RKO (cell line): ENCODE measurements at regions not wholly inside any gene's neighbourhood (a gene's known extent, or its start where the extent isn't known, plus 50 kb on each side); places are given as distances from the start of the nearest gene placed in this dataset.
"Not testable (repeated sequence)": the region's sequence is repeated elsewhere in the genome, so short reads cannot be mapped to it uniquely, and the experiment has no call there.

Experiments
- DNase-seq: peaks from one replicate; pipeline ENCODE4 v3.0.0-alpha.2; 2016; ENCODE audit warnings: low spot score

DNA sequence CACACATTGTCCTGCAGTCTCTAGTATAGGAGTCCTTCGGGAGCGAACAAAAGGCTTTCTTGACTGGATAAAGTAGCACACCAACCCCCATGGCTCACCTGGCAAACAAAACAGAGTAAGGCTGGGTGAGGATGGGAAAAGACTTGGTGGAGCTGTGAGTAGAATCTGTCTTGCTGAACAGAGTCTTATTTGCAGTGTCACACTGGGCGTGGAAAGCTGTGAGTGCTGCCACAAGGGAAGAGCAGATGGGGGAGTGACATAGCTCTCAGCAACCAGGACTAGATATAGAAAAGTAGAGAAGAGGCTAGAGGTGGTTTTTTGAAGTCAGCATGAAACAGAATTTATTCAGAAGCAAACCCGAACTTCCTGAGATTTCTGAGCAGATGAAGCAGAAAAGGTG lies 137.2 kb upstream of the ESX1 start:
- DNase-seq: no peak

DNA sequence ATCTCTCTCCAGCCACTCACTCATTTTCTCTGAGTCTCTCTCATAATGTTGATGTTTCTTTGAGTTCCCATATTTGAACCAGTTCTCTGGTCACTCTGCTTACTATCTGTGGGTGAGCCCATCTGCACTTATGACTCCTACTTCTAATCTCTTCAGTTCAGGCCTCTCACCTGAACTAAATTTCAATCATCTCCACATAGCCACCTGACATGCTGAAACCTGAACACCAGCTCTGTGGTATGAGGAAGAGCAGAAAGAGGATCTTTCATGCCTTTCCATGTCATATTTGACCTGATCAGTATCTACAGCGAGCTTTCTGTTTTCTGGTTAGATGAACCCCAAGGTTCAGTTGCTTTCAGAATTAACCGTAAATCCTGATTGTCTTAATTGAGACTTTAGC lies 122.2 kb upstream of the ESX1 start:
- no peak for DNase-seq

DNA sequence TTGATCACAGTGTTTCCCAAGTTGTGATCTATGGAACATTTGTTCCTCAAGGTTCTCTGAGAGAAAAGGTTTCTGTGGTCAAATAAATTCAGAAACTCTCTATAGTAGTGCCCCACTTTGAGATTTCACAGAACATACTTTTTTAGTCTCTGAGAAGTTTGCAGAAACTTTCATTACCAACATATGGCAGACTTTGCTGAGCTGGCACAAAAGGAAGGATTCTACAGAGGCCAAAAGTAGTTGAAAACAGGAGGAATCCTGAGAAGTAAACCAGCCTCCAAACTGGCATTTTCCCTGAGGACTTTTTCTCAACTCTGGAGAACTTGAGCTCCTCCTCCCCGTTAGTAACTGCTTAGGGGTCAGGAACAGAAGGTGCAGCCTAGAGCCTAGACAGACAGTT lies 117.8 kb upstream of the ESX1 start:
- DNase-seq: no peak

DNA sequence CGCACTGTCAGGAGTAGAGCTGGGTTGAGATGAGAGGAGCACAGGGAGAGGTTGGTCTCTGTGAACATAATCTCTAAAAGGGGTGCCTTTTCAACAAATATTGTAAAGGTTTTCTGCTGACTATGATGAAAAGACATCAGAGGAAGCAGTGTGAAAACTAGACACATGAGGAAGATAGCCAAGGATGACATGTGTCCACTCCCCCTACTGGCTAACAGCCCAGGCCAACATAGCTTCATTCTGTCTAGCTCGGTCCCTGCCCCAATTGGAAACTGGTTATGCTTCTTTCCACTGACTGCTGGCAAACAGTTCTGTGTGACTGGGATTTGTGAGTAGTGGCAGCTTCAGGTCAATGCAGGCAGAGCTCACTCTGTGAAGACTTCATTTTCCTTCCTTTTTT lies 115.4 kb upstream of the ESX1 start:
- peak; percentile 8 for DNase-seq

DNA sequence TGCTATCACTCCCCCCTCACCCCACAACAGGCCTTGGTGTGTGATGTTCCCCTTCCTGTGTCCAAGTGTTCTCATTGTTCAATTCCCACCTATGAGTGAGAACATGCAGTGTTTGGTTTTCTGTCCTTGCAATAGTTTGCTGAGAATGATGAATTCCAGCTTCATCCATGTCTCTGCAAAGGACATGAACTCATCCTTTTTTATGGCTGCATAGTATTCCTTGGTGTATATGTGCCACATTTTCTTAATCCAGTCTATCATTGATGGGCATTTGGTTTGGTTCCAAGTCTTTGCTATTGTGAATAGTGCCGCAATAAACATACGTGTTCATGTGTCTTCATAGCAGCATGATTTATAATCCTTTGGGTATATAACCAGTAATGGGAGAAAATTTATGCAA lies 106.0 kb upstream of the ESX1 start:
- not testable (repeated sequence) for DNase-seq

DNA sequence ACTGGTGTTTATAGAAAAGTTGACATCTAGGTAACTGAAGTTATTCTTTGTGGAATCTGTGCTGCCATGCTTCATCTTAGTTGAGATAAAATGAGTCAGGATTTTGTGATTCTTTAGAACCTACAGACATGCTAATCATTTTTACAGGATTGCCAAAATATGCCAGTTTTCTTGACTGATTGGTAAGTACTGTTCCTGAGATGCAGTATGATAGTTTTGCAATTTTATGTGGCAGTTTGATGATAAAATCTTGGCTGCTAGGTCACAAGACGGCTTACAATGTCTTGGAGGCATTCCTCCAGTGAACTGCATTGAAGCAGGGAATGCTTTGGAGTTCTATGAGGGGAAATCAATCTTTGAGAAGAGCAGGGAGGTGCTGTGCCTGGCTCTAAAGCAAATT lies 104.4 kb upstream of the ESX1 start:
- no peak for DNase-seq

DNA sequence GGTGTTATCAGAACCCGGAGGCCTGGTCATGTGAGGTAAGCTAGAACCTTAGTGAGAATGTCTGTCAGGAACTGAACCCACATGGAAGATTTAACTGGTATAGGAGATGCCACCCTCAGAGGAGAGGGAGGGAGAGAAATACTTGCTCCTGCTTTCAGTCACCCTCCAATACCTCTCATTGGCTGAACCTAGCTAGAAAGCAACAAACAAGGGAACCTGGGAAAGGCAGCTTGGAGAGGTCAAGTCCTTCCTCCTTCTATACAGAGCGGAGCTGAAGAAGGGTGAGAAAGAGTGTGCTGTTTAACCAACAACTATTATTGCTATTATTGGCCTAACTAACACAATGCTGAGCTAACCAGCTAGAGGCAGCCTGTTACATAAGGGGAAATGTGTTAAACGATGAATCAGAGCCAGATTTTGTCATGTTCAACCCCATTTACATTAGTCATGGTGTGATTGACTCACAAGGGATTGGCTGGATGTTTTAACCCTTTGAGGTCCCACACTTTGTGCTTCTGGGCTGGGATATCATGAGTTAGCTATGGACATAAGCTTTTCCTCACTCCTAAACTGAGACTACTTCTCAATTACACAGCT lies 96.5 kb upstream of the ESX1 start:
- DNase-seq: peak; percentile 94

DNA sequence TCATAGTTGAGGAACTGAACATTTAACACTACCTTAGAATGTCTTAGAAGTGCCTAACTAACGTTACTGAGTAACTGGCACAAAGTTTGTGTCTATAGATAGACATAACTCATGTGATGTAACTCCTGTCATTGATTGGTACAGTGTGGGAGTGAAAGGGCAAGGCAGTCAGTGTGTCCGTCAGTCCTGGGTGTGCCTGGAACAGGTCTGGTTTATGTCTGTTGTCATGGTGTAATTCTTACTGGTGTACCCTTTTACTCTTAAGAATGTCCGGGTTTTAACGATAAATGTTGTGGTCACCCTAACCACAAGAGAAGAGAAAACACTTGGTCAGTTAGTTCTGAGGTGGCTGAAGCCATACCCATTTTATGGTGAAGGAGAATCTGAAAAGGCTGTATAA lies 93.1 kb upstream of the ESX1 start:
- DNase-seq: no peak

DNA sequence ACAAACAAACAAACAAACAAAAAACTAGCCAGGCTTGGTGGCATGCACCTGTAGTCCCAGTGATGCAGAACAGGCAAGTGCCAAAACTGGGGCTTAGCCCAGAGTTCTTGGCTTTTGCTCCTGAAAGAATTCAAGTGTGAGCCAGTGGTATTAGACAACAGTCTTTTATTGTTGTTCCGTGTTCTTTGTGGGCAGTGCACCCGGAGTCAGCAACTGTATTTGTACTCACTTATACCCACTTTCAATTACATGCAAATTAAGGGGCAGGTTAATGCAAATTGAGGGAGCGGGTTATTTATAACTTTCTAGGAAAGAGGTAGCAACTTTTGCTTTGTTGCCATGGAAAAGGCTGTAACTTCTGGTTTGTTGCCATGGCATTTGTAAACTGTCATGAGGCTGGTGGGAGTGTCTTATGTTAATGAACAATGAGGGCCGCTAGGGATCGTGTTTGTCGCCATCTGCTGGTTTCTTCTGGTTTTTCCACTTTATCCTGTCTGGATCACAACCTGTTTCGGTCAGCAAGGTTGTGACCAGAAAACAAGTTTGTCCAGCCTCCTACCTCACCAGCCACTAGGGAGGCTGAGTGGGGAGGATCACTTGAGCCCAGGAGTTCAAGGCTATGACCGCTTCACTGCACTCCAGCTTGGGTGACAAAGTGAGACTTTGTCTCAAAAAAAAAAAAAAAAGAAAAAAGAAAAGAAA lies 88.8 kb upstream of the ESX1 start:
- DNase-seq: peak; percentile 77

DNA sequence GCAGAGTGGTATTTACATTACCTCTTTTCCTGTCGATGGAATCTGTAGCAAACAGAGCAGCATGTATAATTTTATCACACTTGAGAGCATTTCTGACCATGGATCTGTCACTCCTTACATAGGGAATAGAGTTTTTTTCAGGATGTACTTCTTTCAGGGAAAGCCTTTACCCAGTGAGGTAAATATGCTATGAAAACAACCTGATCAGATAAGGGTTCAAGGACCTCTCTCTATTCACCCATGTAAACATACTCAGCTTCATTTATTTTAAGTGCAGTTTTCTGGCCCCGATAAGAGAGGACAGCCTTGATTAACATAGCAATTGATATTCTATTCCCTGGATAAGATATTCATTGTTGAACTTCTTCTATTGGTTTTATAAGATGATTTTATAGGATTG lies 87.3 kb upstream of the ESX1 start:
- no peak for DNase-seq

DNA sequence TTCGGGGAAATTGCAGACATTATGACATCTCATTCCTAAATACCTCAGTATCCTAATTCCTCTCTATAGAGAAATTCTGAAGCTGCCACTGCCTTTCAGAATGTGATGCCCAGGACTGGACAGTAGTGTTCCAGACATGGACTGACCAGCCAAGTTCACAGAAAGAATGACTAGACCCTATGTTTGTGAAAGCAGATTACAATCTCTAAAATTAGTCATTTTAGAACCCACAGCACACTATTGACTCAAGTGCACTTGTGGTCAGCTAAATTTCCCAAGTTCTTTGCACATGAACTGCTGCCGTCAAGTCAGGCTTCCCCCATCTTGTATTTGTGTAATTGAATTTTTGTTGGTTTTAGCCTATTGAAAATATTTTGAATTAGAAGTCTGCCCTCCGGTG lies 81.0 kb upstream of the ESX1 start:
- peak; percentile 32 for DNase-seq

DNA sequence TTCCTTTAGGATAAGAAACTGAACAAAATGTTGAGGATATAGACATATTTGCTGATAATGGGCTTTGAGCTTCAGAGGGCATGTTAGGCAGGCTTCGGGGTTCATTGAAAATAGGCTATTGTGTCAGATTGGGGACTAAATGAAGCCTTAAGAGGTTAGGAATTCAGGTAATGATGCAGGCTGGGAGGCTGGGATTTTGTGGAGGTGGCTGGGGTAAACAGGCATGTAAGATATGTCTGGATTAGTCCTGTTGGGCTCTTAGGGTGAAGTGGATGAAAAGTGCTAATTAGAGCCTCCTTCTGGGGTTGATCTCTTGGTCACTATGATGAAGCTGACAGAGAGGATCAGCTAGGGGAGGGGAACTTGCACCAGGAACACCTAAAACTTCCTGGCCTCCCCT lies 80.2 kb upstream of the ESX1 start:
- DNase-seq: no peak

DNA sequence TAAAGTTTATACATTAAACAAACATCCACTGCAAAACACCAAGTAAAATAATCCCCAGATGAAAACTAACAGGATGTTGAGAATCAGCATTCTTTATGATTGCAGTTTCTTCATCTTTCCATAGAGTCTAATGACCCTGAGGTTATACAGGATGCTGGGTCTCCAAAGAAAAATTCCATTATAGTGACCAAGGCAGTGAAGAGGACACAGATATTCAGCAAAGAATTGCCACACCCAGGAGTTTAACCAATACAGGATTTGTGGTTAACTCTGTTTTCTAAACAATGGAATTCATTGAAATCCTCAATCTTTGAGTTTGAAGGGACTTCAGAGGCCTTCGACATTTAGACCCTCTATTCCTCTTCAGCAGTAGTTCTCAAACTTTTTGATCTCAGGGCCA lies 76.2 kb upstream of the ESX1 start:
- no peak for DNase-seq

DNA sequence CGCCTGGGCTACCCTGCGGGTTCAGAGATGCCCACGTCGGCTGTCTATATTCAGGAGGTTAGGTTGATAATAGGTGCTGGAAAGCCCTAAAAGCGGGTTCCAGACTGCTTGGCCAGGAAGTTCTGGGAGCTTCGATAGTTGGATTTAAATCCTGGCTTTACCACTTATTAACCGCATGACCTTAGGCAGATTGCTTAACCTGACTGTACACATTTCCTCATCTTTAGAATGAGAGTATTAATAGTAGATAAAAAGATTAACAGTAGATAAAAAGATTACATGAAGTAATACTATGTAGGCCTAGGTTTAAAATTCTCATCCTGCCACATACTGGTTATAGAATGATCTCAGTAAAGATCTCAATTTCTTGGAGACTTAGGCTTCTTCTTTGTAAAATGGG lies 75.0 kb upstream of the ESX1 start:
- no peak for DNase-seq

DNA sequence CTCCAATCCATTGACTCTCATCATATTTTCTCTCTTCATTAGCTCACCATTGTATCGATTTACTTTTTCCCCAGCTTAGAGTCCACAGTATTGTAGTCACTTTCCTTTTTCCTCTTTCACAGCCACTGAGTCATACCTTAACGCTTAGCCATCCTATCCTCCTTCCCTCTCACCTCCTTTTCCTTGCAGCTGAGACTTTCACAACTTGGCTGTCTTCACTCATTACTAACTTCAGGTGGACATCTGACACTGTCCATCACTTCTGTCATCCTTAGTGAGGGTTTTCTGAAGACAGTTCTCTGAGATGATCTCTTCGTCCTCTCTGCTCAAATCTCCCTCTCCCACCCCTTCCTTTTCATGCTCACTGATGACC lies 70.5 kb upstream of the ESX1 start:
- peak; percentile 16 for DNase-seq

DNA sequence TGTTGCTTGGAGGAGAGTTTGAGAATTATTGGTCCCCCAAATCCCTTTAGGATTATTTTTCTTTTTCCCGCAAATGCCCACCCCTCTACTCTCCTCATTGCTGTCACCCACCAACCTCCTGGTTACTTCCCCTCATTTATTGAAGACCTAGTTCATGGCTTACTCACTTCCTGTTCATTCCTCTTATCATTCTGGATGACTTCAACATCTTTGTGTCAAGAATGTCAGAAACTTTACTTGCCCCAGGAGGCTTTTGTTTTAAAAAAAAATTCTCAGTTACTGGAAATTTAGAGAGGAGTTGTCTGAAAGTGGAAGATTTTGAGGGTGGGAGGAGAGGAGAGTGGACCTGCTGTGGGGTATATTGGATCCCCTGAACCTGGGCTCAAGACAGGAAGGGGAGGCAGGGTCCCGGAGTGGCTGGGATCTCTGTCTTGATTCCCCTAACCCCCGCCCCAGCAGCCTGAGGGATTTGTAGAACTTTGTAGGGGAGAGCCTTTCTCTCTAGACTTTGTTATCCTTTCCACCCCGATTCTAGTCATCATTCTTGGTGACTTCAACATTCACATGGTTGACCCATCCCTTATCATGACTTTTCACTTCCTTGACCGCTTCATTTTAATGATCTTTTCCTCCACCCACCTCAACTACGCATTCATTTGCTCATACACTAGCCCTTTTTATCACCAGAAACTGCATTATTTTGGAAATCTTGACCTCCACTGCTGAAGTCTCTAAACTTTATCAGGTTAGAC lies 69.9 kb upstream of the ESX1 start:
- no peak for DNase-seq

DNA sequence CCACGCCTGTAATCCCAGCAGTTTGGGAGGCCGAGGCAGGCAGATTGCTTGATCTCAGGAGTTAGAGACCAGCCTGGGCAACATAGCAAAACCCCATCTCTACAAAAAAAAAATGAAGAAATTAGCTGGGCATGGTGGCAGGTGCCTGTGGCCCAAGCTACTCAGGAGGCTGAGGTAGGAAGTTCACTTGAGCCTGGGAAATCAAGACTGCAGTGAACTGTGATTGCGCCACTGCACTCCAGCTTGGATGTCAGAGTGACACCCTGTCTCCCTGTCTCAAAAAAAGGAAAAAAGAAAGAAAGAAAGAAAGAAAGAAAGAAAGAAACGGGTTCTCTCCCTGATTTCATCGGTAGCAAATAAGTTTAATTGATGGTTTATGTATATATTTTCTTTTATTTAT lies 64.6 kb upstream of the ESX1 start:
- no peak for DNase-seq

DNA sequence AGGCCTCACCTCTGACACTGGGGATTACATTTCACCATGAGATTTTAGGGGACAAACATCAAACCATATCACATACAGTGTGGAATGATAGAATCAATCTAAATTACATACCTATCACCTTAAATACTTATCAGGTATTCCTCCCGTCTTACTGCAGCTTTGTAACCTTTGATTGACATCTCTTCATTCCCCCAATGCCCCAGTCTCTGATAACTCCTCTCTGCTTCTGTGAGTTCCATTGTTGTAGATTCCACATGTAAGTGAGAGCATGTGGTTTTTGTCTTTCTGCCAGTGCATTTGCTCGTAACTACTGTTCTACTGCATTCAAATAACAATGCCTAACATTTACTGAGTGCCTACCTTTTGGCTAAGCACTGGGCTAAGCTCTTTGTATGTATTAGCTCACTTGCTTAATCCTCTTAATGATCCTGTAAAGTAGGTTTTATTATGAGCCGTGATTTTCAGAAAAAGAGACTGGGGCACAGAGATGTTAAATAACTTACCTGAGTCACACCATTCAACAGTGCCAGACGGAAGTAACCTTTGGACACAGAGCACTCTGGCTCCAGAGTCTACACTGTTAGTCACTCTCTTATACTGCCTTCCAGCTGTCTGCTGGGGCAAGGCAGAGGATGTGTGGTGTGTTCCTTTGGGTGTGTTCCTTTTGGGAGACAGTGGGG lies 63.7 kb upstream of the ESX1 start:
- peak; percentile 62 for DNase-seq

DNA sequence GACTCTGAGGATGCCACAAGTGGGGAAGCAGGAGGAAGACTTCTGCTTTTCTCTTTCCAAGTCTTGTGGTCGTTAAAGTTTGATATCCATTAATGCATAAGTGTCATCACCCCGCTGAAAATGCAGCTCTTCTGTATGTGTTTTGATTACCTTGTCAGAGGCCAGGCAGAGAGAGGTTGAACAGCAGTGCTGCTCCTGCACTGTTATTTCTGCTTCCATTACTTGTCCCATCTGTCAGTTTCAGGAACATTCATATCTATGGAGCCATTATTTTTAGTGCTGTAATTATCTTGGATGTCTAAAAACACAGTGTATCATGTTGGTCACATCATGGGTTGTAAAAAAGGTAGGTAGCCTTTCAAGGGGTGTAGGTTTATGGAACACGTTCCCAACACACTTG lies 62.0 kb upstream of the ESX1 start:
- no peak for DNase-seq

DNA sequence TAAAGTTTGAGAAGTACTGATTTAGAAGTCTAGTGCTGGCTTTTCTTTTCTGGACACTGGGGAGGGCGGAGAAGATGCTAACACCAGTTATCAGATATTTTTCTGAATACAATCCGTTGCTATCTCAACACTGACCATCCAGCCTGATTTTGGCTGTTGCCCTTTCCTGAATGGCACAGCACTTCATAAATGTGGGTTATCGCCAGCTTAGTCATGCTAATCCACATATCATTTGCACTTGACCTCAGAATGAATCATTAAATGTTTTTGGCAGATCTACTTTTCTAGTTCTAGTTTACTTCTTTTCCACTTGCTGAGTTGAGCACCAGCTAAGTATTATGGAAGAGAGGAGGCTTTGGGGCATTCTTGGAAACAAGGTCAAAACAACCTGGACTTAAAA lies 60.8 kb upstream of the ESX1 start:
- peak; percentile 67 for DNase-seq

DNA sequence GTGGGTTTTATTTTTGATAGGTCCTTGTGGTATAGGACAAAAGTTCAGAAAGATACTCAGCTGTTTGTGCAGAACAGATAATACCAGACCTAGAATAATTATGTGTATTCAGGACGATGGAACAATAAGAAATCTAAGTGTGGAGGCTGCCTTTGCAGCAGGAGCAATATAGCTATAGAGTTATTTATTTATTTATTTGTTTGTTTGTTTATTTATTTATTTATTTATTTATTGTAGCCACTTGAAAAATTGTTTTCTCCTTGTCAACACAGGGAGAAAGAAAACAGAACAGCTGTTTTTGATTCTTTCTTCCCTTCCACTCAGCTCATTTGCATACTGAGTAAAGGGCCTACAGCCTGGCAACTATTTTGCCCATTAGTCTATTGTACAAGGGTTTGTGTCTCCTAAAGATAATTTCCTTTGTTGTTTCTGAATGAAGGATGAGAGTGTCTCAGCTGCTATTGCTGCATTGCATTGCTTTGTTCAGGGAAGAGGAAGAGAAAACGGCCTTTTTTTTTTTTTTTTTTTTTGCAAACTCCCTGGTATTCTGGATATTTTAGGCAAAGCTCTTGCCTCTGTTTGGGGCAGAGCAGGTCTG lies 56.0 kb upstream of the ESX1 start:
- DNase-seq: no peak

DNA sequence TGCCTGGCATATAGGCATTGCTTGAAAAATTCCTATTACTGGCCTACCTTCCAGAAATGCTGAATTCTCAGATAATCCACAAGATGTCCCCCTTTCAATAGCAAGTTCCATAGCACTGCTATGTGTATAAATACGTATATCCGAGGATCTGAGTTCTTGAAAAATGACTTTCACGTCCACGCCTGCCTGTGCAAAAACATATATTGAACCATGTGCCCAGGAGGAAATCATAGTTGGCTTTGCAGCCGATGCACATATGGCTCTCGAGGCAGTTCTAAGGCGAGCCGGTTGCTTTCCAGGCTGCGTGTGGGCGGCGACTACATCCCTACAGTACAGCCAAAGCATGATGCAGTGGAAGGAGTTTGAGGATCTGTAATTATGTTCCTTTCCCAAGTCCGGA lies 55.4 kb upstream of the ESX1 start:
- DNase-seq: peak; percentile 63

DNA sequence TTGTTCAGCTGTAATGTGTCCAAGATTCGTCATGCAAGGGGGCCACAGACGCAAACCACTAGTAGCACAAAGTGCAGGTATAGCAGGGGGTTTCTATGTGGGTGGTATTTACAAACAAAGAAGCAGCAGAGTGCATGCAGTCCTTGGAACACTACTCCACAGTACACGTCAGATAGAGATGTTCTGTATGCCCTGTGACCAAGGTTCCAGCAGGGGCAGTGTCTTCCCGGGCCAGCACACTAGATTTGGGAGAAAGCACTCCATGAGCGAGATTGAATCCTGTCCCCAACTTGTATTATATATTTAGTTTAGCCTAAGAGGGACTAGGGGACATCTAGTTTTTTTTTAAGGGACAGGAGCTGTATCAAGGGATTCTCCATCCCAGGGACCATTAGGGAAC lies 54.4 kb upstream of the ESX1 start:
- DNase-seq: peak; percentile 35
